H9 (cell line): ENCODE measurements at regions not wholly inside any gene's neighbourhood (a gene's known extent, or its start where the extent isn't known, plus 50 kb on each side); places are given as distances from the start of the nearest gene placed in this dataset.

ENCODE experiments used
- DNase-seq: peaks from one replicate; pipeline ENCODE4 v3.0.0-alpha.2; 2017
- H2AFZ ChIP-seq: one replicate; pipeline ENCODE4 v1.6.1; 2013; ENCODE audit warnings: mild to moderate bottlenecking, low read length, control low read depth, moderate library complexity
- H2AK5ac ChIP-seq: 2 replicates; pipeline ENCODE4 v1.6.1; 2013; ENCODE audit warnings: low read length, control low read depth, mixed read lengths; ENCODE audit not compliant: insufficient read length
- H2BK120ac ChIP-seq: one replicate; pipeline ENCODE4 v1.6.1; 2013; ENCODE audit warnings: low read depth, mild to moderate bottlenecking, low read length, control low read depth, inconsistent platforms; ENCODE audit not compliant: poor library complexity, severe bottlenecking
- H2BK12ac ChIP-seq: 2 replicates; pipeline ENCODE4 v1.6.1; 2013; ENCODE audit warnings: low read length, control low read depth, mixed read lengths, low read depth; ENCODE audit not compliant: insufficient read length
- H2BK15ac ChIP-seq: 2 replicates; pipeline ENCODE4 v1.6.1; 2013; ENCODE audit warnings: low read depth, low read length, control low read depth
- H2BK20ac ChIP-seq: one replicate; pipeline ENCODE4 v1.6.1; 2013; ENCODE audit warnings: low read depth, mild to moderate bottlenecking, low read length, control low read depth, inconsistent platforms; ENCODE audit not compliant: poor library complexity, severe bottlenecking
- H2BK5ac ChIP-seq: 2 replicates; pipeline ENCODE4 v1.6.1; 2013; ENCODE audit warnings: low read length, control low read depth, mixed read lengths; ENCODE audit not compliant: insufficient read length
- H3K14ac ChIP-seq: 2 replicates; pipeline ENCODE4 v1.6.1; 2013; ENCODE audit warnings: low read length, control low read depth; ENCODE audit not compliant: insufficient read depth
- H3K18ac ChIP-seq: 2 replicates; pipeline ENCODE4 v1.6.1; 2013; ENCODE audit warnings: low read depth, mild to moderate bottlenecking, mixed read lengths, low read length, control low read depth; ENCODE audit not compliant: insufficient read length
- H3K23ac ChIP-seq: 2 replicates; pipeline ENCODE4 v1.6.1; 2013; ENCODE audit warnings: low read length, control low read depth, mixed read lengths, low read depth; ENCODE audit not compliant: insufficient read length
- H3K23me2 ChIP-seq: 2 replicates; pipeline ENCODE4 v1.6.1; 2013; ENCODE audit warnings: low read depth, mild to moderate bottlenecking, mixed read lengths, low read length, control low read depth; ENCODE audit not compliant: insufficient read length, poor library complexity, severe bottlenecking
- H3K27ac ChIP-seq: 2 replicates; pipeline ENCODE4 v1.5.1; 2013; ENCODE audit warnings: low read length, control low read depth, mixed read lengths, low read depth; ENCODE audit not compliant: insufficient read length
- H3K27me3 ChIP-seq: 2 replicates; pipeline ENCODE4 v1.6.1; 2013; ENCODE audit warnings: low read length, control low read depth, inconsistent platforms; ENCODE audit not compliant: insufficient read depth
- H3K4ac ChIP-seq: 2 replicates; pipeline ENCODE4 v1.6.1; 2013; ENCODE audit warnings: low read depth, mild to moderate bottlenecking, control low read depth, inconsistent platforms, low read length, moderate library complexity
- H3K4me1 ChIP-seq: 2 replicates; pipeline ENCODE4 v1.6.1; 2013; ENCODE audit warnings: low read length, control low read depth, inconsistent platforms; ENCODE audit not compliant: insufficient read depth
- H3K4me2 ChIP-seq: 2 replicates; pipeline ENCODE4 v1.6.1; 2013; ENCODE audit warnings: low read length, control low read depth, mixed read lengths; ENCODE audit not compliant: insufficient read length, insufficient read depth
- H3K56ac ChIP-seq: 2 replicates; pipeline ENCODE4 v1.6.1; 2013; ENCODE audit warnings: low read depth, mild to moderate bottlenecking, mixed read lengths, low read length, control low read depth; ENCODE audit not compliant: insufficient read length
- H3K79me1 ChIP-seq: 2 replicates; pipeline ENCODE4 v1.6.1; 2013; ENCODE audit warnings: low read depth, mild to moderate bottlenecking, moderate library complexity, low read length, control low read depth, inconsistent platforms; ENCODE audit not compliant: insufficient read depth, poor library complexity, severe bottlenecking
- H3K79me2 ChIP-seq: 2 replicates; pipeline ENCODE4 v1.6.1; 2013; ENCODE audit warnings: low read length, control low read depth, inconsistent platforms; ENCODE audit not compliant: insufficient read depth
- H3K9ac ChIP-seq: 2 replicates; pipeline ENCODE4 v1.6.1; 2013; ENCODE audit warnings: low read length, control low read depth, mixed read lengths; ENCODE audit not compliant: insufficient read length; ENCODE audit errors: extremely low read depth
- H3K9me3 ChIP-seq: one replicate; pipeline ENCODE4 v1.6.1; 2013; ENCODE audit warnings: low read depth, low read length, inconsistent platforms; ENCODE audit not compliant: control insufficient read depth
- H3T11ph ChIP-seq: one replicate; pipeline ENCODE4 v1.6.1; 2013; ENCODE audit warnings: mild to moderate bottlenecking, low read length, control low read depth, inconsistent platforms
- H4K20me1 ChIP-seq: one replicate; pipeline ENCODE4 v1.6.1; 2013; ENCODE audit not compliant: control insufficient read depth, insufficient read length, insufficient read depth
- H4K5ac ChIP-seq: 2 replicates; pipeline ENCODE4 v1.6.1; 2013; ENCODE audit warnings: low read depth, mild to moderate bottlenecking, mixed read lengths, low read length, control low read depth; ENCODE audit not compliant: insufficient read length
- H4K8ac ChIP-seq: replicated peaks from 2 replicates; pipeline ENCODE4 v1.6.1; 2013; ENCODE audit warnings: low read length, control low read depth, mixed read lengths, low read depth; ENCODE audit not compliant: insufficient read length
- H4K91ac ChIP-seq: 2 replicates; pipeline ENCODE4 v1.6.1; 2013; ENCODE audit warnings: low read depth, mild to moderate bottlenecking, moderate library complexity, mixed read lengths, low read length, control low read depth; ENCODE audit not compliant: insufficient read length
- H3K27ac Mint-ChIP-seq, 3 experiments: 2 replicates in 2 of 3; 3 replicates in 1 of 3; pipeline ENCODE4 v1.8.0; 2020 to 2021; ENCODE audit warnings: mixed read lengths in 3 of 3, mild to moderate bottlenecking in 1 of 3, moderate library complexity in 1 of 3
- H3K27me3 Mint-ChIP-seq: 2 replicates; pipeline ENCODE4 v1.8.0; 2021; ENCODE audit warnings: low read depth, mild to moderate bottlenecking, moderate library complexity, mixed read lengths
- H3K36me3 Mint-ChIP-seq, 3 experiments: 2 replicates in 2 of 3; 3 replicates in 1 of 3; pipeline ENCODE4 v1.8.0; 2020 to 2021; ENCODE audit warnings: low read depth in 3 of 3, mixed read lengths in 3 of 3; ENCODE audit not compliant: insufficient read depth in 1 of 3
- H3K4me1 Mint-ChIP-seq, 2 experiments: 2 replicates each; pipeline ENCODE4 v1.8.0; 2020; ENCODE audit warnings: mixed read lengths in 2 of 2
- H3K4me3 Mint-ChIP-seq, 2 experiments: 2 replicates in 1 of 2; 3 replicates in 1 of 2; pipeline ENCODE4 v1.8.0; 2020 to 2021; ENCODE audit warnings: mild to moderate bottlenecking in 2 of 2, mixed read lengths in 2 of 2, moderate library complexity in 1 of 2
- H3K9me3 Mint-ChIP-seq, 2 experiments: 2 replicates in 1 of 2; 3 replicates in 1 of 2; pipeline ENCODE4 v1.8.0; 2020; ENCODE audit warnings: mild to moderate bottlenecking in 2 of 2, mixed read lengths in 2 of 2, moderate library complexity in 1 of 2
- WGBS: extraction: QIAGEN DNeasy Blood & Tissue Kit; methylation state at CpG from one replicate; pipeline ENCODE4 v1.1.7; 2013; ENCODE audit warnings: missing lambda C conversion rate, low lambda C conversion rate, mixed read lengths; ENCODE audit not compliant: insufficient read length; ENCODE audit errors: extremely low coverage; 5-methylcytosine and 5-hydroxymethylcytosine counted together
- TF ChIP-seq, protein P1 (sequence below): fragments of 200-600 bp; sonication (generic); conservative IDR thresholded peaks from 3 replicates; pipeline ENCODE4 v1.8.0; 2021; ENCODE audit warnings: antibody characterized with exemption, mild to moderate bottlenecking

DNA sequence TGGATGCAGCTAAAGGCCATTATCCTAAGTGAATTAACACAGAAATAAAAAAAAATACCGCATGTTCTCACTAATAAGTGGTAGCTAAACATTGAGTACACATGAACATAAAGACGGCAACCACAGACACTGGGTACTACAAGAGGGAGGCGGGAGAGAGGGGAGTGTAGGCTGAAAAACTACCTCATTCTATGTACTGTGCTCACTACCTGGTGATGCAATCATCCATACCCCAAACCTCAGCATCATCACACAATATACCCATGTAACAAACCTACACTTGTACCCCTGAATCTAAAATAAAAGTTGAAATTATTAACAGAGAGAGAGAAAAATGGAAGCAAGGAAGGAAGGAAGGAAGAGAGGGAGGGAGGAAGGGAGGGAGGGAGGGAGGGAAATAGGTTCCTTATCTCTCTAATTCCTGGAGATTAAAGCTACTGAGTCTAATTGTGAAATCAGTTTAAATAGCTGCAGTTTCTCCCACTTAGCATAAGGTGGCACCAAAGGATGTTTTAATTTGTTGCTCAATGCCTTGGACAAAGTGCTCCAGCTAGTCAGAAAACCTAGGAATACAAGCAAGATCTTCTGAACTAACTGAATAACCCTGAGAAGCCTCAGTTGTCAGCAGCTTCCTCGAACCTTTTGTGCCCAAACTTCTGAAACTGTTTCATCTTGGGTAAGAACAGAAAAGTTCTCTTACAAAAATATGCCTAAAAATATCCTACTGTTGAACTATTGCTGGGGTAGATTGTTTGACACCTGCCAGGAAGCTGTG is 79.4 kb upstream of the ATP11B start:
- Histone ChIP-seq H3K56ac (no peak overlapping the region), H3K4ac (no peak overlapping the region), H3K18ac (no peak overlapping the region), H4K91ac (no peak overlapping the region), H3K79me1 (no peaks in the 10 kb centered on the region), H4K5ac (no peak overlapping the region), H2AFZ (no peak overlapping the region), H4K8ac (no peak overlapping the region), H2BK20ac (no peak overlapping the region), H2BK120ac (no peak overlapping the region), H3K79me2 (no peaks in the 10 kb centered on the region), H2AK5ac (no peak overlapping the region), H3K23ac (no peak overlapping the region), H4K20me1 (no peaks in the 10 kb centered on the region), H3T11ph (no peak overlapping the region), H3K27me3 (no peaks in the 10 kb centered on the region), H3K27ac (no peak overlapping the region), H3K4me1 (no peaks in the 10 kb centered on the region; the same call in 1 of the 2 replicates), H2BK15ac (no peak overlapping the region), H3K4me2 (no peak overlapping the region), H2BK12ac (no peak overlapping the region), H3K23me2 (no peaks in the 10 kb centered on the region), H3K9me3 (no peaks in the 10 kb centered on the region), H3K9ac (no peak overlapping the region), H2BK5ac (no peak overlapping the region), H3K14ac (no peak overlapping the region)
- Mint-ChIP-seq H3K4me1 (peaks cover 9 to 16% of the 10 kb centered on the region in 2 experiments), H3K27me3 (no peaks in the 10 kb centered on the region), H3K9me3 (no peaks in the 10 kb centered on the region; a peak in 1 of 5 replicates), H3K27ac (no peak overlapping the region), H3K4me3 (no peak overlapping the region), H3K36me3 (no peaks in the 10 kb centered on the region)
- DNase-seq, result no peak
- WGBS, result no CpG with 5 or more reads among the region's 4 CpGs
- TF ChIP-seq, protein P1, sequence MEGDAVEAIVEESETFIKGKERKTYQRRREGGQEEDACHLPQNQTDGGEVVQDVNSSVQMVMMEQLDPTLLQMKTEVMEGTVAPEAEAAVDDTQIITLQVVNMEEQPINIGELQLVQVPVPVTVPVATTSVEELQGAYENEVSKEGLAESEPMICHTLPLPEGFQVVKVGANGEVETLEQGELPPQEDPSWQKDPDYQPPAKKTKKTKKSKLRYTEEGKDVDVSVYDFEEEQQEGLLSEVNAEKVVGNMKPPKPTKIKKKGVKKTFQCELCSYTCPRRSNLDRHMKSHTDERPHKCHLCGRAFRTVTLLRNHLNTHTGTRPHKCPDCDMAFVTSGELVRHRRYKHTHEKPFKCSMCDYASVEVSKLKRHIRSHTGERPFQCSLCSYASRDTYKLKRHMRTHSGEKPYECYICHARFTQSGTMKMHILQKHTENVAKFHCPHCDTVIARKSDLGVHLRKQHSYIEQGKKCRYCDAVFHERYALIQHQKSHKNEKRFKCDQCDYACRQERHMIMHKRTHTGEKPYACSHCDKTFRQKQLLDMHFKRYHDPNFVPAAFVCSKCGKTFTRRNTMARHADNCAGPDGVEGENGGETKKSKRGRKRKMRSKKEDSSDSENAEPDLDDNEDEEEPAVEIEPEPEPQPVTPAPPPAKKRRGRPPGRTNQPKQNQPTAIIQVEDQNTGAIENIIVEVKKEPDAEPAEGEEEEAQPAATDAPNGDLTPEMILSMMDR, result peak; percentile 68
